Muscle layer of duodenum (tissue), 2 donors: ENCODE measurements at regions not wholly inside any gene's neighbourhood (a gene's known extent, or its start where the extent isn't known, plus 50 kb on each side); places are given as distances from the start of the nearest gene placed in this dataset.

Experiments used
- H3K27ac ChIP-seq: one replicate; pipeline ENCODE4 v1.7.0; 2013; ENCODE audit warnings: mild to moderate bottlenecking, low read length
- H3K27me3 ChIP-seq: one replicate; pipeline ENCODE4 v1.7.0; 2013; ENCODE audit warnings: low read depth, mild to moderate bottlenecking, control low read depth, low read length
- H3K36me3 ChIP-seq, 2 donors: one replicate each; pipeline ENCODE4 v1.7.0; 2013; ENCODE audit warnings: low read length in 2 of 2, control low read depth in 1 of 2, mild to moderate bottlenecking in 1 of 2; ENCODE audit not compliant: insufficient read depth in 2 of 2, control insufficient read depth in 1 of 2
- H3K4me1 ChIP-seq, 2 donors: one replicate each; pipeline ENCODE4 v1.7.0; 2013; ENCODE audit warnings: low read length in 2 of 2, mild to moderate bottlenecking in 2 of 2, control low read depth in 1 of 2, moderate library complexity in 1 of 2; ENCODE audit not compliant: insufficient read depth in 2 of 2, control insufficient read depth in 1 of 2
- H3K4me3 ChIP-seq, 2 donors: one replicate each; pipeline ENCODE4 v1.7.0; 2013; ENCODE audit warnings: low read length in 2 of 2, low read depth in 1 of 2, mild to moderate bottlenecking in 1 of 2
- H3K9me3 ChIP-seq, 2 donors: one replicate each; pipeline ENCODE4 v1.7.0; 2013; ENCODE audit warnings: low read length in 2 of 2, control low read depth in 1 of 2, mild to moderate bottlenecking in 1 of 2; ENCODE audit not compliant: control insufficient read depth in 1 of 2
- donor health status: healthy.

DNA sequence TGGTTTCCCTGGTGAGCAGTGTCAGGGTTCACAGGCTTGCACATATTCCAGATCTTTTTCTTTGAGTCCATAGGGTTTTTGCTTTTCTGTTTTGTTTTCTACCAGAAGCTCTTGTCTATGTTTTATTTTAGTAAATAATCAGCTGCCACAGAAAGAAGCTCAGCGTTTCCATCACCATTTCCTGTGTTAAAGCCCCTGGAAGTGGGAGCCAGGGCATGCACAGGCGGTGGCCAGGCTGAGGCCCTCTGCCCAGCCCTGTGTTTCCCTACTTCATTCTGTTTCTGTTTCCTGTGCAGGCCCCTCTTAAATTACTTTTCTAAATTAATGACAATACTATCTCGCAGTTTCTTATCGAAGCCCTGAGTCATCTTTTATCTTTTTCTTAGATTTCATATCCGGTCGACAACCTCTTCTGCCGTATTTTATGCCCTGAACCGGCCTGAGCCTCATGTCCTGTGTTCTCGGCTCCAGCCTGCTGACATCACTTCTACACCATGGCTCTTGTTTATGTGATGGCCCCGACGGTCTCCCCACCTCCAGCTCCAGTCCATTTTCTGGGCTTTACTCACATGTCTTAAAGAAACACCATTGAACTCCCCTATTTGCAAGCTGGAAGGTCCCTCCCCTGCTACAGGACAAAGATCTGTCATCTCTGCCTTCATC is 442.2 kb downstream of the TCERG1L start:
- Histone ChIP-seq H3K27ac (no peak overlapping the region), H3K4me1 (no peaks in the 10 kb centered on the region), H3K9me3 (no peaks in the 10 kb centered on the region), H3K4me3 (no peak overlapping the region), H3K36me3 (no peaks in the 10 kb centered on the region), H3K27me3 (no peaks in the 10 kb centered on the region)

DNA sequence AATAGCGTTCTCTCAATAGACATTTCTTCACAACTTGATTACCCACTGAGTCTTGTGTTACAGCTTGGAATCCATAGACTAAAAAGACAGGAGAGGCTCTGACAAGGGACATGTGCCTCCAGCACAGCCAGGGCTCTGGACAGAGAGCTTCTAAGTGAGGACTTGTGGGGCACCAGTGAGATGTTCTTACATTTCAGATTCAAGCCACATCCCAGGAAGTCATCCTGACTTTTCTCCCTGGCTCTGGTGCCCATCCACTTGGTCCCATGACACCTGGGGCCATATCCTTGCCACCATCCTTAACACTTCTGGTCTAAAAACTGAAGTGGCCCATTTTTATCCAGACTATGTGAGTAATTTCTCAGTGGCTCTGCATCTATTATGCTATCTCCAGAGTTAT is 440.1 kb downstream of the TCERG1L start:
- no peak overlapping the region for H3K4me3 ChIP-seq

DNA sequence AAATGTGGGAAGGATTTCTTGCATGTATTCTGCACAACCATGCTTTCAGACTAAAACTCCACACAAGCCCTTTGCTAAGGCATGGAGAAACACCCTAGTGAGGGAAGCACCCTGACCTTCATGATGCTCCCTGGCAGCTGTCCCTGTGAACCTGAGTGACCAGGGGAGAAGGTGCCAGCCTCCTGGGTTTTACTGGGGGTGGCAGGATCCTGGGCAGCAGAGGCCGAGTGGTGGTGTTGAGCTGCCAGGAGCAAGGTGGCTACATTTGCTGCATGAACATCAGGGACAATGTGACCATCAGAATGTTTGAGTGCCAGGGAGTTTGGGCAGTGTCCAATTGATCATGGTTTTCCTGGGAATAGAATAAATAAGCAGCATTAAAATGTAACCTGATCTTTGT is 437.9 kb downstream of the TCERG1L start:
- H3K4me3 ChIP-seq: no peak overlapping the region
- no peaks in the 10 kb centered on the region for H3K4me1 ChIP-seq
- no peaks in the 10 kb centered on the region for H3K9me3 ChIP-seq
- H3K27me3 ChIP-seq: no peaks in the 10 kb centered on the region
- H3K27ac ChIP-seq: no peak overlapping the region
- no peaks in the 10 kb centered on the region for H3K36me3 ChIP-seq

More for the DNA sequence above, 440.1 kb downstream of the TCERG1L start:
- H3K9me3 ChIP-seq: no peaks in the 10 kb centered on the region
- H3K36me3 ChIP-seq: no peaks in the 10 kb centered on the region
- H3K27me3 ChIP-seq: no peaks in the 10 kb centered on the region
- H3K27ac ChIP-seq: no peak overlapping the region
- no peaks in the 10 kb centered on the region for H3K4me1 ChIP-seq

DNA sequence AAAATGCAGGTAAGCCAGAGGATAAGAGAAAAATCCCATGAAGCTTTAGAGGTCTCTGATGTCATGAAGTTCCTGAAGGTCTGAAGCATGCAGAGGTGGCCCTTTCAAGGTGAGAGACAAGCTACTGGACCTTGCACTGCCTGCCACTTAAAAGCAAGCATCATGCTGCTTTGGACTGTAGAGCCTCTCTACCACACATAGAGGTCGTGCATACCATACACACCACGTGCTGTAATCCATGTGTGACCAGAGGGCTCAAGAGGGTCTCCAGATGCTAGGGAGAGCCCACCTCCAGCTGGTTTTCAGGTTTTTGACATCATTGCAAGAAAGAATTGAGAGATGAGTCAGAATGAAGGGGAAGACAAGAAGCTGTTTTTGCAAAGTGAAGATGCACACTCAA is 436.4 kb downstream of the TCERG1L start:
- Histone ChIP-seq H3K27me3 (no peaks in the 10 kb centered on the region), H3K27ac (no peak overlapping the region), H3K4me1 (no peaks in the 10 kb centered on the region), H3K9me3 (no peaks in the 10 kb centered on the region), H3K4me3 (no peak overlapping the region), H3K36me3 (no peaks in the 10 kb centered on the region)

DNA sequence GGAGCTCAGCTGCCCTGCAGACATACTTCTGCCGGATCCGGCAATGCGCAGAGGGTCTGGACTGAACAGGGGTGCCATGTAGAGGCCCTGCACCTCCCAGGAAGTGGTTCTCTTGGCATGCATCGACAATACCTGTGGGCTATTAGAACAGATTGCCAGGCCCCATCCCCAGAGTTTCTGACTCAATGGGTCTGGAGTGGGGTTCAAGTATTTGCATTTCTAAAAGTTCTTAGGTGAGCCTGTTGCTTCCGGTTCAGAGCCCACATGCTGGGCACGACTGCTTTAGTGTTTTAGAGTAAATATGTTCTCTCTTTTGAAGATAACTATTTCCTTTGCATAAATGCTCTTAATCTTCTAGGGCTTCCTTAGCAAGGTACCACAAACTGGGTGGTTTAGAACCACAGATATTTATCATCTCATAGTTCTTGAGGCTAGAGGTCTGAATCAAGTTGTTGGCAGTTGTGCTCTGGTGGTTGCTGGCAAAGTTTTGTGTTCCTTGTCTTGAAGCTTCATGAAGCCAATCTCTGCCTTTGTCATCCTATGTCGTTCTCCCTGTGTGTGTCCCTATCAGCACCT is 435.5 kb downstream of the TCERG1L start:
- Histone ChIP-seq H3K4me1 (no peaks in the 10 kb centered on the region), H3K4me3 (no peak overlapping the region), H3K27ac (no peak overlapping the region), H3K9me3 (no peaks in the 10 kb centered on the region), H3K27me3 (no peaks in the 10 kb centered on the region), H3K36me3 (no peaks in the 10 kb centered on the region)

DNA sequence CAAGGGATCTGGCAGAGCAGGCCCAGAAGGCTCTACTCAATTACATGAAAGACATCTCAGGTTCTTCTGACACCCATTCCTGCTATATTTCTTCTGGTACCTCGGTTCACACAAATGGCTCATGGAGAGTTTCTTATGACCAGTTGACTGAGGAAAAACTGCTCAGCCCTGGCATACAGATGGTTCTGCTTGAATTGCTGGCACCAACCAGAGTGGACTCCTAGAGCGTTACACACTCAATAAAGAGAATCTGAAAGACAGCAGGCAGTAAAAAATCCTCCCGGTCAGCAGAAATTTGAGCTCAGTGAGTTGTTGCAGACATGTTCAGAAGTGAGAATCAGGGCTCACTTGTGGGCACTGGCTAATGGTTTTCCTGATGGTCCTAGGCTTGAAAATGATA is 434.4 kb downstream of the TCERG1L start:
- no peaks in the 10 kb centered on the region for H3K9me3 ChIP-seq
- H3K4me1 ChIP-seq: no peaks in the 10 kb centered on the region
- H3K4me3 ChIP-seq: no peak overlapping the region
- no peaks in the 10 kb centered on the region for H3K27me3 ChIP-seq
- H3K36me3 ChIP-seq: no peaks in the 10 kb centered on the region
- no peak overlapping the region for H3K27ac ChIP-seq

DNA sequence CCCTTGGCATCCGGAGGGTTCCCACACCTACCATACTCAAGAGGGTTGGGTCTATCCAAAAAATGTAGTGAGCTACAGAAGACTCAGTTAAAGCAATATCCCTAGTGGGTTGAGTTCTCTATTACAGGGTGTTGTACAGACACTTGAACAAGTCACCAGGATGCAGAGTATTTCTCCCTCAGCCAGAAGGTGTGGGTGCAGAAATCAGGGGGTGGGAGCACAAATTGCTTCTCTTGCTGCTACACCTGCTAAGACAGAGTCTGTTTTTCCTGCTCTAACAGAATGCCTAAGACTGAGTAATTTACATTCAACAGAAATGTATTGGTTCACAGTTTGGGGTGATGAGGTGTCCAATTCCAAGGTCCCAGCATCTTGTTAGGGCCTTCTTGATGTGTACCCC is 433.4 kb downstream of the TCERG1L start:
- H3K36me3 ChIP-seq: no peaks in the 10 kb centered on the region
- no peak overlapping the region for H3K27ac ChIP-seq
- H3K4me3 ChIP-seq: no peak overlapping the region
- no peaks in the 10 kb centered on the region for H3K4me1 ChIP-seq
- H3K27me3 ChIP-seq: no peaks in the 10 kb centered on the region
- H3K9me3 ChIP-seq: no peaks in the 10 kb centered on the region

DNA sequence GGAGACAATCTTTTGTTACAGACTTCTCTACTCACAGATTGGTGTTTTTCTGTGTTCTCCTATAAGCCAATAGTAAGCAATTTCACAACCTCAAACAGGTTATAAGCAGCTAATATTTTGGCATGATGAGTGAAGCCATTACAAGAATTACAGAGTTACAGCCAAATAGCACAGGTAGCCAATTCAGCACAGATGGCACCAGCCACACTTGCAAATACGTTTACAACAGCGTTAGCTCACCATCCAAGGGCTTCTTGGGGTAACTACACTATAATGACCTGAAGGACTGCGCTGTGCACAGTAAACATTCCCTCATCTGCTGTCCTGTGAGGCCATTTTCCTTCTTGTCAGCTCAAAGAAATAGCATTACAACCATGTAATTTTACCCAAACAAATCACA is 428.6 kb downstream of the TCERG1L start:
- Histone ChIP-seq H3K4me1 (no peaks in the 10 kb centered on the region), H3K9me3 (no peaks in the 10 kb centered on the region), H3K27ac (no peak overlapping the region), H3K27me3 (no peaks in the 10 kb centered on the region), H3K36me3 (no peaks in the 10 kb centered on the region), H3K4me3 (no peak overlapping the region)

DNA sequence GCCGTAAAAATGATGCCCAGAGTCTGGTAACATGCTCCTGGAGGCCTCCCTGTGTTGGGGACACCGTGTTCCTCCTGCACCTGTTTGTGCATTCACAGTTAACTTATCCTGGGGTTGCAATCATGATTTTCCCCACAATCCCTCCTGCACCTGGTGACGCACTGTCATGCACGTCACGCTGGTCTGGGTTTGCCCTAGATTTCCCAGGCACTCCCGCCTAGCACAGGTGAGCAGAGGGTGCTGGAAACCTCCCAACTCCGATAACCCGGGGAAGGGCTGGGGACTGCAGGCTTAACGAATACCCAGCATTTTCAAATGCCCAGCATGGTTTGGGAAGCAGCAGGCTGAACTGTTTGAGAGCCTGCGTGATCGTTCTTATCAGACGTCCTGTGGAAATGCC is 427.1 kb downstream of the TCERG1L start:
- no peak overlapping the region for H3K27ac ChIP-seq
- no peaks in the 10 kb centered on the region for H3K4me1 ChIP-seq
- H3K36me3 ChIP-seq: no peaks in the 10 kb centered on the region
- no peaks in the 10 kb centered on the region for H3K27me3 ChIP-seq
- H3K9me3 ChIP-seq: no peaks in the 10 kb centered on the region
- H3K4me3 ChIP-seq: no peak overlapping the region

DNA sequence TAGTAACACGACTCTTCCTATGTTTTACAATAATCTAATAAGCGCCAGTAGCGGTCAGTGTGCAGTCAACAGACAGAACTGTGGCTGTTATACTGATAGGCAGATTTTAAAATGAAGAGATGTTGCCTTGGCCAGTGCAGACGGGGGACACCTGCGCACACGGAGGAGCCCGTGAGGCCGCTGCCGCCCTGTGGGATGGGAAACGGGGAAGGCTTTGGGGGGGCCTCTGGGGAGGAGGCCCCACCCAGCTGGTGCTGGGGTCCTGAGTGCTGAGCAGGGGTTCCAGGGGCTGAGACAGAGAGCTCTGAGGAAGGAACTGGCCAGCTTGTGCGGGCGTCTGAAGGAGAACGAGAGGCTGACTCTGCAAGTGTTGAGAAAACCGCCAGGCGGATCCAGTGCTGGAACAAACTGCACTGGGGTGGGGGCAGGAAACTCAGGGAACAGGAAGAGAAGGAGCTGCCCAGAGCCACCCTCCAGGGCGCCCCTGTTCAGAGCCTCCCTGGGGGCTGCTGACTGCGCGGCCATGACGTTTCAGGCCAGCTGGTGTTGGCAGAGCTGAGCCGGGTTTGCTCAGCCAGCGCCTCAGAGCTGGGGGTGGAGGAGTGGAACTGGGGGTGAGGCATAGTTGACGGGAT is 426.4 kb downstream of the TCERG1L start:
- H3K4me1 ChIP-seq: no peaks in the 10 kb centered on the region
- no peak overlapping the region for H3K27ac ChIP-seq
- no peaks in the 10 kb centered on the region for H3K27me3 ChIP-seq
- H3K9me3 ChIP-seq: no peaks in the 10 kb centered on the region
- no peaks in the 10 kb centered on the region for H3K36me3 ChIP-seq
- no peak overlapping the region for H3K4me3 ChIP-seq

DNA sequence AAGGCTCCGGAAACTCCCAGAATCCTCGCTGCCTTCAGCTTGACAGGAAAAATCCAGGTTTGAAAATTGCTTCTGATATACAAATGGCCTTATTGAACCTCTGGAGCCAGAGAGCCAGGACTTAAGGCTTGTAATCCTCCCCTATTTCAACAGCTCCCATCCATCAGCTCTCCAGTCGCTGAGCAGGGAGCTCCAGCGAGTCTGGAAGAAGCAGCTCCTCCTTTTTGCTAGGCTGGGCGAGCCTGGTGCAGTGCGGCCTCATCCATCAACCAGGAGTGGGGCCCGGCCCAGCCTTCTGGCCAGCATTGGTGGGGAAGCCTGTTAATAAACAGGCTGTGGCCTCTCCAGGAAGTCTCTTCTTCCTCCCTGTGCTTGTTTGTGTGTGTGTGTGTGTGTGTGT is 424.4 kb downstream of the TCERG1L start:
- Histone ChIP-seq H3K27ac (no peak overlapping the region), H3K27me3 (no peaks in the 10 kb centered on the region), H3K9me3 (no peaks in the 10 kb centered on the region), H3K36me3 (no peaks in the 10 kb centered on the region), H3K4me1 (no peaks in the 10 kb centered on the region), H3K4me3 (no peak overlapping the region)

DNA sequence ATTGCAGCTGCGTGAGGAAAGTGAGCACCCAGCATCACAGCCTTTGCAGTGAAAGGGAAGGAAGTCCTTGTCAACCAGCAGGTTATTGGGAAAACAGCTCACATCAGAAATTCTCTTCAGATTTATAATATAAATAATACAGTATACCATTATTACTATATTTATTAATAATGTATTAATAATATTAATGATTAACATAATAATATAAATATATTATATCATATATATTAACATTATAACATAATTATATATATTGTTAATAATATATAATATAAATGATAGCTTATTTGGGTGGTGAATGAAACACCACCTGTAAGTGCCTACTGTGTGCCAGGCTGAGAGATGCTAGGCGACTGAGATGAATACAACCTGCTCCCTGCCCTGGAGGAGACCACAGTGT is 423.0 kb downstream of the TCERG1L start:
- Histone ChIP-seq H3K4me3 (no peak overlapping the region), H3K27me3 (no peaks in the 10 kb centered on the region), H3K9me3 (no peaks in the 10 kb centered on the region), H3K27ac (no peak overlapping the region), H3K4me1 (no peaks in the 10 kb centered on the region), H3K36me3 (no peaks in the 10 kb centered on the region)
